ENCODE measurements at regions not wholly inside any gene's neighbourhood (a gene's known extent, or its start where the extent isn't known, plus 50 kb on each side); places are given as distances from the start of the nearest gene placed in this dataset.

- Histone ChIP-seq H3K4me3 (replicated peaks; ENCODE audit: insufficient read depth, low read length) (no peak overlapping the region), H3K27me3 (ENCODE audit: insufficient read depth, poor library complexity, severe bottlenecking) (peaks cover 9% of the 10 kb centered on the region), H3K27ac (replicated peaks) (no peak overlapping the region)
- TF ChIP-seq REST (IDR thresholded peaks at IDR 0.05; ENCODE audit: insufficient replicate concordance, low read depth) = no peak
- no peak for TF ChIP-seq POLR2AphosphoS5 (IDR thresholded peaks at IDR 0.05; ENCODE audit: low read depth)
- no peak for TF ChIP-seq CTCF (IDR thresholded peaks at IDR 0.05; ENCODE audit: insufficient read depth, low read length)
- no peak for TF ChIP-seq SPI1 (IDR thresholded peaks at IDR 0.05; ENCODE audit: borderline replicate concordance, low read depth)
- no peak for TF ChIP-seq GABPA (IDR thresholded peaks at IDR 0.05; ENCODE audit: low read depth)
- no peak for DNase-seq (ENCODE audit: low read depth in 1 of 2, low spot score in 1 of 2)
These were observed 348.8 kb downstream of the PREX1 start for GRCh38 chr20:48478806-48479585.

- peaks cover 9% of the 10 kb centered on the region for H3K27me3 ChIP-seq (ENCODE audit: insufficient read depth, poor library complexity, severe bottlenecking)
- H3K27ac ChIP-seq (replicated peaks) = no peak overlapping the region
- TF ChIP-seq CTCF (IDR thresholded peaks at IDR 0.05; ENCODE audit: insufficient read depth, low read length) (no peak), REST (IDR thresholded peaks at IDR 0.05; ENCODE audit: insufficient replicate concordance, low read depth) (no peak)
- DNase-seq (ENCODE audit: low read depth in 1 of 2, low spot score in 1 of 2) = no peak
- H3K4me3 ChIP-seq (replicated peaks; ENCODE audit: insufficient read depth, low read length) = no peak overlapping the region
These were observed 349.4 kb downstream of the PREX1 start for GRCh38 chr20:48478370-48478769.

GRCh38 chr20:48476854-48477253 is 350.9 kb downstream of the PREX1 start:
- TF ChIP-seq CTCF (IDR thresholded peaks at IDR 0.05; ENCODE audit: insufficient read depth, low read length) (no peak), POLR2AphosphoS5 (IDR thresholded peaks at IDR 0.05; ENCODE audit: low read depth) (no peak), SPI1 (IDR thresholded peaks at IDR 0.05; ENCODE audit: borderline replicate concordance, low read depth) (no peak), GABPA (IDR thresholded peaks at IDR 0.05; ENCODE audit: low read depth) (no peak), REST (IDR thresholded peaks at IDR 0.05; ENCODE audit: insufficient replicate concordance, low read depth) (no peak)
- Histone ChIP-seq H3K27me3 (ENCODE audit: insufficient read depth, poor library complexity, severe bottlenecking) (peaks cover 9% of the 10 kb centered on the region), H3K27ac (replicated peaks) (no peak overlapping the region), H3K4me3 (replicated peaks; ENCODE audit: insufficient read depth, low read length) (no peak overlapping the region)
- no peak for DNase-seq (ENCODE audit: low read depth in 1 of 2, low spot score in 1 of 2)
